H4 (cell line): ENCODE measurements at regions not wholly inside any gene's neighbourhood (a gene's known extent, or its start where the extent isn't known, plus 50 kb on each side); places are given as distances from the start of the nearest gene placed in this dataset.

ENCODE experiments used
- DNase-seq: peaks from one replicate; pipeline ENCODE4 v3.0.0-alpha.2; 2015; ENCODE audit warnings: low spot score

GRCh38 chr5:66306105-66306843 is 162.2 kb downstream of the SREK1 start:
- peak; percentile 61 for DNase-seq

- DNase-seq = no peak
These were observed 162.8 kb downstream of the SREK1 start for GRCh38 chr5:66306844-66307315.

GRCh38 chr5:66307647-66308241 is 163.6 kb downstream of the SREK1 start:
- DNase-seq = peak; percentile 63

- no peak for DNase-seq
These were observed 168.2 kb downstream of the SREK1 start for GRCh38 chr5:66312266-66312665.

- DNase-seq = no peak
These were observed 171.7 kb downstream of the SREK1 start for GRCh38 chr5:66315784-66316183.

- no peak for DNase-seq
These were observed 178.9 kb downstream of the SREK1 start for GRCh38 chr5:66322786-66323528.

- DNase-seq = no peak
These were observed 179.4 kb downstream of the SREK1 start for GRCh38 chr5:66323529-66323895.

GRCh38 chr5:66324357-66324756 is 180.3 kb downstream of the SREK1 start:
- no peak for DNase-seq

GRCh38 chr5:66326276-66326675 is 182.2 kb downstream of the SREK1 start:
- no peak for DNase-seq

GRCh38 chr5:66327008-66327407 is 182.9 kb downstream of the SREK1 start:
- DNase-seq = no peak

- DNase-seq = no peak
These were observed 185.0 kb downstream of the SREK1 start for GRCh38 chr5:66329078-66329477.

GRCh38 chr5:66333192-66333591 is 189.1 kb downstream of the SREK1 start:
- no peak for DNase-seq

GRCh38 chr5:66337626-66338226 is 193.6 kb downstream of the SREK1 start:
- DNase-seq = no peak

GRCh38 chr5:66338828-66339227 is 194.7 kb downstream of the SREK1 start:
- DNase-seq = no peak

GRCh38 chr5:66339896-66340295 is 195.8 kb downstream of the SREK1 start:
- no peak for DNase-seq

GRCh38 chr5:66340786-66341185 is 196.7 kb downstream of the SREK1 start:
- DNase-seq = no peak

GRCh38 chr5:66342341-66342880 is 198.3 kb downstream of the SREK1 start:
- no peak for DNase-seq

- DNase-seq = no peak
These were observed 199.4 kb downstream of the SREK1 start for GRCh38 chr5:66343370-66344071.

GRCh38 chr5:66344544-66344943 is 200.4 kb downstream of the SREK1 start:
- no peak for DNase-seq

- no peak for DNase-seq
These were observed 201.2 kb downstream of the SREK1 start for GRCh38 chr5:66345281-66345680.

- DNase-seq = no peak
These were observed 202.8 kb downstream of the SREK1 start for GRCh38 chr5:66346869-66347268.
